Lung (tissue), 11 donors: ENCODE measurements at regions not wholly inside any gene's neighbourhood (a gene's known extent, or its start where the extent isn't known, plus 50 kb on each side); places are given as distances from the start of the nearest gene placed in this dataset.
A peak's percentile ranks its signal among the peaks of the same experiment; 100 is the strongest.

Experiments
- ATAC-seq: fragments of 200-7000 bp; cut with Tn5 transposase; one replicate; pipeline ENCODE4 v1.9.1; 2020; ENCODE audit warnings: moderate number of reproducible peaks; ENCODE audit not compliant: insufficient read depth, low FRiP score
- DNase-seq, 3 donors: peaks; one replicate each; pipeline ENCODE4 v3.0.0-alpha.2; 2013 to 2017
- H3K27ac ChIP-seq, 2 donors: one replicate each; pipeline ENCODE4 v1.5.1; 2013; ENCODE audit warnings: mild to moderate bottlenecking in 2 of 2, moderate library complexity in 2 of 2, control low read depth in 1 of 2, inconsistent platforms in 1 of 2, low read depth in 1 of 2, low read length in 1 of 2
- H3K27me3 ChIP-seq, 3 donors: one replicate each; pipeline ENCODE4 v1.5.1; 2013; ENCODE audit warnings: low read length in 2 of 3; ENCODE audit not compliant: control insufficient read depth in 3 of 3, insufficient read depth in 3 of 3
- H3K36me3 ChIP-seq, 4 donors: one replicate each; pipeline ENCODE4 v1.5.1; 2013; ENCODE audit warnings: low read length in 4 of 4, mild to moderate bottlenecking in 1 of 4, moderate library complexity in 1 of 4; ENCODE audit not compliant: control insufficient read depth in 4 of 4, insufficient read depth in 4 of 4
- H3K4me1 ChIP-seq, 5 donors: one replicate each; pipeline ENCODE4 v1.5.1; 2013; ENCODE audit warnings: low read length in 5 of 5, mild to moderate bottlenecking in 2 of 5, moderate library complexity in 1 of 5; ENCODE audit not compliant: control insufficient read depth in 5 of 5, insufficient read depth in 5 of 5
- H3K4me3 ChIP-seq: one replicate; pipeline ENCODE4 v1.5.1; 2013; ENCODE audit warnings: mild to moderate bottlenecking, control low read depth, moderate library complexity
- H3K9ac ChIP-seq, 2 donors: one replicate each; pipeline ENCODE4 v1.5.1; 2013; ENCODE audit warnings: low read length in 2 of 2, control low read depth in 1 of 2; ENCODE audit not compliant: insufficient read depth in 1 of 2
- H3K9me3 ChIP-seq, 4 donors: one replicate each; pipeline ENCODE4 v1.5.1; 2013; ENCODE audit warnings: low read length in 3 of 4, mild to moderate bottlenecking in 1 of 4, moderate library complexity in 1 of 4; ENCODE audit not compliant: control insufficient read depth in 4 of 4, insufficient read depth in 3 of 4
- WGBS, 2 donors: extraction: QIAGEN DNeasy Blood & Tissue Kit; methylation state at CpG; one replicate each; pipeline ENCODE4 v1.1.7; 2013; 5-methylcytosine and 5-hydroxymethylcytosine counted together
- TF ChIP-seq, protein P1 (sequence below): IDR thresholded peaks from 2 replicates; pipeline ENCODE4 v1.5.1; 2012; ENCODE audit warnings: mild to moderate bottlenecking; ENCODE audit errors: control extremely low read depth, extremely low read depth
- donor health status: control.
- donor health status: control.
- donor health status: Bipolar disorder and iron deficiency.
- donor health status: healthy.
- donor health status: DM: yes; HTN: yes; CAD: no.

DNA sequence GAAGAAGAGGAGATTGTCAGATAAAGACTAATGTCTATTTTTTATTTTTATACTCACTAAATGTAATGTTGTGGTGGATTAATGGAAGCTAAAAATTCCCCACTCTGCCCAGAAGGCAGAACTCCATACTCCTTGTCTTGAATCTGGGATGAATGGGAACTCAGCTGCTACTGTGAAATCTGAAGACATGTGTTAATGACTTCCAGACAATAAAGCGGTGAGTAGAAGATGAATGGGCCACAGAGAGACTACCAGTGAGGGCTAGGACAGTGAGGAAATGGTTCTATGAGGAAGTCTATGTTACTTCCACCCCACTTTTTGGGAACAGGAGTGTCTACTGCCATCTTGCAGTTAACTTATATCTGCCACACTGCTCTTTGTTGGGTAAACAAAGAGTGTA lies 726.9 kb downstream of the CDH8 start:
- Histone ChIP-seq H3K9ac (no peak overlapping the region), H3K27ac (no peak overlapping the region), H3K4me1 (peaks cover 0 to 1% (median 0%) of the 10 kb centered on the region in 5 donors), H3K9me3 (no peaks in the 10 kb centered on the region), H3K4me3 (no peak overlapping the region), H3K27me3 (no peaks in the 10 kb centered on the region), H3K36me3 (no peaks in the 10 kb centered on the region)
- ATAC-seq (no peak), DNase-seq (no peak)
- TF ChIP-seq, protein P1, sequence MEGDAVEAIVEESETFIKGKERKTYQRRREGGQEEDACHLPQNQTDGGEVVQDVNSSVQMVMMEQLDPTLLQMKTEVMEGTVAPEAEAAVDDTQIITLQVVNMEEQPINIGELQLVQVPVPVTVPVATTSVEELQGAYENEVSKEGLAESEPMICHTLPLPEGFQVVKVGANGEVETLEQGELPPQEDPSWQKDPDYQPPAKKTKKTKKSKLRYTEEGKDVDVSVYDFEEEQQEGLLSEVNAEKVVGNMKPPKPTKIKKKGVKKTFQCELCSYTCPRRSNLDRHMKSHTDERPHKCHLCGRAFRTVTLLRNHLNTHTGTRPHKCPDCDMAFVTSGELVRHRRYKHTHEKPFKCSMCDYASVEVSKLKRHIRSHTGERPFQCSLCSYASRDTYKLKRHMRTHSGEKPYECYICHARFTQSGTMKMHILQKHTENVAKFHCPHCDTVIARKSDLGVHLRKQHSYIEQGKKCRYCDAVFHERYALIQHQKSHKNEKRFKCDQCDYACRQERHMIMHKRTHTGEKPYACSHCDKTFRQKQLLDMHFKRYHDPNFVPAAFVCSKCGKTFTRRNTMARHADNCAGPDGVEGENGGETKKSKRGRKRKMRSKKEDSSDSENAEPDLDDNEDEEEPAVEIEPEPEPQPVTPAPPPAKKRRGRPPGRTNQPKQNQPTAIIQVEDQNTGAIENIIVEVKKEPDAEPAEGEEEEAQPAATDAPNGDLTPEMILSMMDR: no peak
- WGBS, 2 donors: 92% methylated on average over 1 of the region's 1 CpG

DNA sequence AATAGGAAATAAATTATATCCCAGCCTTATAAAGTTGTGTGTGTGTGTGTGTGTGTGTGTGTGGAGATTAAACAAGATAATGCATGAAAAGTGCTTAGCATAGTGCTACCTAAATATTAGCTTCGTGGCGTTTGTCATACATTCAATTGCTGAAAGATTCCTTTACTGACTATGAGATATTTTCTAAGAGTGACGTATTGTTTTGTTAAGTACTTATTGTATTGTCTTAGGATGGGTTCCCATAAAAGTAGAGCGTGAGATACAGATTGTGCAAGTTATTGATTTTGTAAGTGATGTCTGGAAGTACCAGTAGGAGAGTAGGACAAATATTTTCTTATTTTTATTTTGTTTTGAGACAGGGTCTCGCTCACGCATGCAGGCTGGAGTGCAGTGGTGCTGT lies 730.0 kb downstream of the CDH8 start:
- H3K9me3 ChIP-seq: no peaks in the 10 kb centered on the region
- peaks cover 0 to 1% (median 0%) of the 10 kb centered on the region in 5 donors for H3K4me1 ChIP-seq
- H3K9ac ChIP-seq: no peak overlapping the region
- TF ChIP-seq, protein P1: no peak
- no peaks in the 10 kb centered on the region for H3K36me3 ChIP-seq
- no peaks in the 10 kb centered on the region for H3K27me3 ChIP-seq
- H3K27ac ChIP-seq: no peak overlapping the region
- H3K4me3 ChIP-seq: no peak overlapping the region
- no peak for ATAC-seq
- WGBS, 2 donors: 85 to 89% methylated on average over 6 of the region's 6 CpGs
- no peak for DNase-seq

DNA sequence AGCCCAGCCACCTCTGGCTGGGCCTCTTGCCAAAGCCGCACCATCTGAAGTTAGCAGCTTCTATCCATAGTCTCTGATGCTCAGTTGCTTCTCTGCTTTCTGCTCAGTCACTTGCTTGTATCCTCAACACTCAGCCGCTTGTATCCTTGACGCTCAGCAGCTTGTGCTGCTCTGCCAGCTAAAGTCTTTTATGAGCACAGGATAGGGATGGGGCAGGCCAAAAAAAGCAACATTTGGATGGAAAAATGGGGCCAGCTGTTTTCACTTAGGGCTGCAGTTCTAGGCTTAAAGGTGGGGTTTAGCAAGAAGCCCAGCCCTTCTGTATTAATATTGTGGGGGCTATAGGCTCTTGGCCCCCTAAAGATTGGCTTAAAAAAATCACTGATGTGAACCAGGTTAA lies 739.4 kb downstream of the CDH8 start:
- peak in 1 of 3 donors; percentile 5 for DNase-seq
- no peak for ATAC-seq
- H3K9me3 ChIP-seq: no peaks in the 10 kb centered on the region
- H3K27ac ChIP-seq: no peak overlapping the region
- no peaks in the 10 kb centered on the region for H3K27me3 ChIP-seq
- H3K4me1 ChIP-seq: no peaks in the 10 kb centered on the region
- no peak overlapping the region for H3K9ac ChIP-seq
- WGBS, 2 donors: 86 to 92% methylated on average over 3 of the region's 3 CpGs
- H3K4me3 ChIP-seq: no peak overlapping the region
- TF ChIP-seq, protein P1: no peak
- no peaks in the 10 kb centered on the region for H3K36me3 ChIP-seq

DNA sequence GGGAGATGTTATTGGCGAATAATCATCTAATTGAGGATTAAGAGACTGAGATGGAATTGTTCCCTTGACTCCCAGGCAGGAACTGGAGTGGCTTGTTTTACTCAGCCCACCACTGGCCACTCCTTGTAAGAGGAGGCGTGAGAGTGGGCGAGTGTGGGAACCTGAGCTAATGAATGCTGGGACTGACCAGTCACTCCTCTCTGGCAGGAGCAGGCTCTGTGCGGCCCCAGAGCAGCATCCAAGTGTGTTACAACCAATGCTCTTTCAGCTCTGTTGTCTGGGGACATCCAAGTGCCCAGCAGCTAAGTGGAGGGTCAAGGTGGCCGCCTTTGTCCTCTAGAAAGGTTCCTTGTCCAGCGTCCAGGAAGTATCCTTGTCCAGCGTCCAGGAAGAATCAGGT lies 739.9 kb downstream of the CDH8 start:
- TF ChIP-seq, protein P1: no peak
- no peak for DNase-seq
- no peak for ATAC-seq
- 85 to 89% methylated on average over 7 of the region's 7 CpGs for WGBS, 2 donors
- H3K9ac ChIP-seq: no peak overlapping the region
- no peaks in the 10 kb centered on the region for H3K9me3 ChIP-seq
- H3K4me3 ChIP-seq: no peak overlapping the region
- H3K36me3 ChIP-seq: no peaks in the 10 kb centered on the region
- H3K4me1 ChIP-seq: no peaks in the 10 kb centered on the region
- H3K27ac ChIP-seq: no peak overlapping the region
- H3K27me3 ChIP-seq: no peaks in the 10 kb centered on the region
